PFSK-1 (cell line): ENCODE measurements at regions not wholly inside any gene's neighbourhood (a gene's known extent, or its start where the extent isn't known, plus 50 kb on each side); places are given as distances from the start of the nearest gene placed in this dataset.

Experiments used
- POLR2AphosphoS5 ChIP-seq: IDR thresholded peaks from 2 replicates; pipeline ENCODE4 v1.6.1; 2012; ENCODE audit warnings: low read depth, mild to moderate bottlenecking, control low read depth, low read length, moderate library complexity
- REST ChIP-seq, 2 experiments: IDR thresholded peaks; 2 replicates each; pipeline versions ENCODE4 v1.6.1 to v1.8.0; 2011 to 2012; ENCODE audit warnings: low read depth in 2 of 2, low read length in 2 of 2, control low read depth in 1 of 2, inconsistent platforms in 1 of 2, mild to moderate bottlenecking in 1 of 2, moderate library complexity in 1 of 2; ENCODE audit not compliant: insufficient read depth in 1 of 2
- TAF1 ChIP-seq: IDR thresholded peaks from 2 replicates; pipeline ENCODE4 v1.6.1; 2012; ENCODE audit warnings: low read length, control low read depth, borderline replicate concordance; ENCODE audit not compliant: insufficient read depth

DNA sequence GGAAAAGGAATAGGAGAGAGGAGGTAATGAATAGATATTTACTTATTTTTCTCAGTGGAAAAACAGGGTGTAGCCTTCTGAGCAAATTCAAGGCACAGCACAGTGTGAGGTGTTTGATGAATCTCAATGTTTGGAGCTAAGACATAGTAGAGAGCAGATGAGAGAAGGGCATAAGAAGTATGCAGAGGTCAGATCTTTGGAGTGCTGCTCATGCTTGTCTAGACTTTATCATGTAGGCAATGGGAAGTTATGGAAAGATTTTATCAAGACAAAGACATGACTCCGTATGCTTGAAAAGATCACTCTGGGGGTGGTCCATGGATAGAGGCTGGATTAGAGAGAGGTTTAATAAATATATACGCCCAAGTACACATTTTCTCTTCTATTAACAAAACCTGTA is 217.0 kb upstream of the CNR1 start:
- TF ChIP-seq POLR2AphosphoS5 (no peak), TAF1 (no peak), REST (IDR thresholded peaks at IDR 0.05; ENCODE audit: insufficient read depth in 1 of 2, low read depth in 2 of 2, low read length in 2 of 2) (no peak)
